Right atrium auricular region (tissue), 2 donors: ENCODE measurements at regions not wholly inside any gene's neighbourhood (a gene's known extent, or its start where the extent isn't known, plus 50 kb on each side); places are given as distances from the start of the nearest gene placed in this dataset.

Experiments
- DNase-seq: peaks from one replicate; pipeline ENCODE4 v3.0.0-alpha.2; 2019; ENCODE audit warnings: low spot score
- H3K27ac ChIP-seq, 2 donors: fragments of 200-600 bp; sonication (generic); 1 replicate in 1 of 2; 2 replicates in 1 of 2; pipeline ENCODE4 v1.5.1; 2016 to 2019
- H3K27me3 ChIP-seq, 2 donors: fragments of 200-600 bp; sonication (generic); one replicate each; pipeline versions ENCODE4 v1.5.1 to v1.6.0; 2017 to 2019
- H3K36me3 ChIP-seq: fragments of 200-600 bp; sonication (generic); one replicate; pipeline ENCODE4 v1.5.1; 2016
- H3K4me1 ChIP-seq, 2 donors: fragments of 200-600 bp; sonication (generic); one replicate each; pipeline versions ENCODE4 v1.5.1 to v1.6.0; 2017 to 2019
- H3K4me3 ChIP-seq, 2 donors: fragments of 200-600 bp; sonication (generic); 1 replicate in 1 of 2; 2 replicates in 1 of 2; pipeline ENCODE4 v1.5.1; 2017 to 2019; ENCODE audit warnings: mild to moderate bottlenecking in 1 of 2, moderate library complexity in 1 of 2
- H3K9me3 ChIP-seq, 2 donors: fragments of 200-600 bp; sonication (generic); one replicate each; pipeline ENCODE4 v1.5.1; 2019
- TF ChIP-seq, protein P1 (sequence below), 2 donors: fragments of 200-600 bp; sonication (generic); IDR thresholded peaks; one replicate each; pipeline ENCODE4 v1.5.1; 2019; ENCODE audit warnings: antibody characterized with exemption in 2 of 2

DNA sequence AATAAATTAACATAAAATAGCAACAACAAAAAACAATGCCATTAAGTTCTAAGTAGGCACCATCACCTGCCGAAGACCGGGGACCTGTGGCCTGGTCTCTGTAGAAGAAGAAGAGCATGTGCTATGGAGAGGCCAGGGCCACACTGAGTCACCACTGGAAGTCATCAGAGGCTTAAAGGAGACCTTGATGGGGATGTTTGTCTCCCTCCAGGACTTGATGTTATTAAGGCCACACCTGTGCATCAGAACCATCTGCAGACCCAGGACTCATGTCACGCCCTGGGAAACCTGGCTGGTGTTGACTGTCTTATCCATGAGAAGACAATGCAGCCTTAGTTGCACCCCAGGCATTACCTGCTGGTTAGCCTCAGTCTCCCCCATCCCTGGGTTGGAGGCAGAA lies 292.3 kb downstream of the AACS start:
- H3K27me3 ChIP-seq: no peaks in the 10 kb centered on the region
- H3K27ac ChIP-seq: no peak overlapping the region
- H3K9me3 ChIP-seq: peaks cover 0 to 2% of the 10 kb centered on the region in 2 donors
- no peak overlapping the region for H3K4me3 ChIP-seq
- no peaks in the 10 kb centered on the region for H3K36me3 ChIP-seq
- no peaks in the 10 kb centered on the region for H3K4me1 ChIP-seq
- peak; percentile 44 for DNase-seq
- TF ChIP-seq, protein P1, sequence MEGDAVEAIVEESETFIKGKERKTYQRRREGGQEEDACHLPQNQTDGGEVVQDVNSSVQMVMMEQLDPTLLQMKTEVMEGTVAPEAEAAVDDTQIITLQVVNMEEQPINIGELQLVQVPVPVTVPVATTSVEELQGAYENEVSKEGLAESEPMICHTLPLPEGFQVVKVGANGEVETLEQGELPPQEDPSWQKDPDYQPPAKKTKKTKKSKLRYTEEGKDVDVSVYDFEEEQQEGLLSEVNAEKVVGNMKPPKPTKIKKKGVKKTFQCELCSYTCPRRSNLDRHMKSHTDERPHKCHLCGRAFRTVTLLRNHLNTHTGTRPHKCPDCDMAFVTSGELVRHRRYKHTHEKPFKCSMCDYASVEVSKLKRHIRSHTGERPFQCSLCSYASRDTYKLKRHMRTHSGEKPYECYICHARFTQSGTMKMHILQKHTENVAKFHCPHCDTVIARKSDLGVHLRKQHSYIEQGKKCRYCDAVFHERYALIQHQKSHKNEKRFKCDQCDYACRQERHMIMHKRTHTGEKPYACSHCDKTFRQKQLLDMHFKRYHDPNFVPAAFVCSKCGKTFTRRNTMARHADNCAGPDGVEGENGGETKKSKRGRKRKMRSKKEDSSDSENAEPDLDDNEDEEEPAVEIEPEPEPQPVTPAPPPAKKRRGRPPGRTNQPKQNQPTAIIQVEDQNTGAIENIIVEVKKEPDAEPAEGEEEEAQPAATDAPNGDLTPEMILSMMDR (IDR thresholded peaks at IDR 0.05): no peak

DNA sequence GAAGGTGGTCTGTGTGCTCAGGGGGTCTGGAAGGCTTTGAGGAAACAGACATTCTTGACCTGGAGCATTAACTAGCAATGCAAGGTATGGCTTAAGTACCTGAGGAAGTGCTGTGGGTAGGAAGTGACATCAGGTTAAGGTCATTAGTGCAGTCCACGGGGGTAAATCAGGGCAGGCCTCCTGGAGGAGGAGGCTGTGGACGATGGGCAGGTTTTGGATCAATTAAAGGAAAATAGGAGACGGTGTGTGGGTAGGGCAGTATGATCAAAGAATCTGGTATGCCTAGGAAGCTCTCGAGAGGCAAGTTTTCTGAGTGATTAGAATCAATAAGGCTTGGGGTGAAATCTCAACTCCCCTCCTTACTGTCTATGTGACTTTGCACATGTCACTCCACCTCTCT lies 295.3 kb downstream of the AACS start:
- DNase-seq: no peak

DNA sequence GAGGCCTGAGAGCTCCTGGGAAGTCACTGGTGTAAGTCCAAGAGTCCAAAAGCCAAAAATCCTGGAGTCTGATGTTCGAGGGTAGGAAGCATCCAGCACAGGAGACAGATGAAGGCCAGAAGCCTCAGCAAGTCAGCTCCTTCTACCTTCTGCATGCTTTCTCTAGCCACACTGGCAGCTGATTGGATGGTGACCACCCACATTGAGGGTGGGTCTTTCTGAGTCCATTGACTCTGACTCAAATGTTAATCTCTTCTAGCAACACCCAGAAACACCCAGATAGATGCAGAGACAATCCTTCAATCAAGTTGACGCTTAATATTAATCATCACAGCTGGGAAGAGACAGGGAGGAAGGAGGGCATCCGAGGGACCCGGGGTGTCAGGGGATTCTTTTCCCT lies 305.8 kb downstream of the AACS start:
- Histone ChIP-seq H3K9me3 (no peaks in the 10 kb centered on the region), H3K27me3 (no peaks in the 10 kb centered on the region), H3K36me3 (no peaks in the 10 kb centered on the region), H3K27ac (no peak overlapping the region), H3K4me1 (no peaks in the 10 kb centered on the region), H3K4me3 (no peak overlapping the region)
- TF ChIP-seq, protein P1 (IDR thresholded peaks at IDR 0.05): no peak
- no peak for DNase-seq

More for the DNA sequence above, 295.3 kb downstream of the AACS start:
- Histone ChIP-seq H3K27ac (no peak overlapping the region), H3K9me3 (no peaks in the 10 kb centered on the region), H3K4me1 (no peaks in the 10 kb centered on the region), H3K36me3 (no peaks in the 10 kb centered on the region), H3K27me3 (no peaks in the 10 kb centered on the region), H3K4me3 (no peak overlapping the region)
- TF ChIP-seq, protein P1 (IDR thresholded peaks at IDR 0.05): no peak

DNA sequence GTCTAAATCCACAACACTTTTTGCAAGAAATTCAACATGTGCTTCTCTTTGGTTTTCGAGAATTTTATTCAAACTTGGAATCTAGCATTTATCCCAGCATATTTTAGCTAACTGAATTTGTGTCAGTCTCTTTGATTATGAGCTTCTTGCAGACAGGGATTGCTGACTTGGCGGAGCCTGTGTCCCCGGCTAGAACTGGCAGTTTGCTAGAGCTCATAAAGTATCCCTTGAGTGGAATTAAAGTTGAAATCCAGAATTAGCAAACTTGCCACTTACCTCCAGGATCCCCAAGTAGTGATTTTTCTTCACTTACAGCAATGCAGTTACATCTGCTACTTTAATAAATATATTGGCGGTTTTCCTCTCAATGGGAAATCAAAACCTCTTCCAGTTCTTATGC lies 306.9 kb downstream of the AACS start:
- Histone ChIP-seq H3K4me1 (no peaks in the 10 kb centered on the region), H3K27me3 (no peaks in the 10 kb centered on the region), H3K27ac (no peak overlapping the region), H3K36me3 (no peaks in the 10 kb centered on the region), H3K9me3 (no peaks in the 10 kb centered on the region), H3K4me3 (no peak overlapping the region)
- DNase-seq: no peak
- TF ChIP-seq, protein P1 (IDR thresholded peaks at IDR 0.05): no peak

DNA sequence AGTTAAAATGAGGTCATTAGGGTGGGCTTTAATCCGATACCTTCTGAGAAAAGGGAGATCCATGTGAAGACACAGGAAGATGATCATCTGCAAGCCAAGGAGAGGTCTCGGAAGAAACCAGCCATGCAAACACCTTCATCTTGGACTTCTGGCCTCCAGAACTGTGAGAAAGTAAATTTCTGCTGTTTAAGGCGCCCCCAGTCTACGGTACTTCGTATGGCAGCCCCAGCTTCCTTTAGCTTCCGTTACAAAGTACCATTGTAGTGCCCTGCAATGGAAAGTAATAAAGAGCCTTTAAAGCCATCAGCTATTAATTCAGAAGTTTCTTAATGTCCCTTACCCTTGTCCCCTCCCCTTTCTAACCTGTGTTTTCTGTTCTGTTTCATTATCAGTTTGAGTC lies 308.1 kb downstream of the AACS start:
- H3K4me3 ChIP-seq: no peak overlapping the region
- no peak overlapping the region for H3K27ac ChIP-seq
- no peaks in the 10 kb centered on the region for H3K4me1 ChIP-seq
- no peaks in the 10 kb centered on the region for H3K36me3 ChIP-seq
- DNase-seq: no peak
- H3K9me3 ChIP-seq: no peaks in the 10 kb centered on the region
- no peaks in the 10 kb centered on the region for H3K27me3 ChIP-seq
- TF ChIP-seq, protein P1 (IDR thresholded peaks at IDR 0.05): no peak

DNA sequence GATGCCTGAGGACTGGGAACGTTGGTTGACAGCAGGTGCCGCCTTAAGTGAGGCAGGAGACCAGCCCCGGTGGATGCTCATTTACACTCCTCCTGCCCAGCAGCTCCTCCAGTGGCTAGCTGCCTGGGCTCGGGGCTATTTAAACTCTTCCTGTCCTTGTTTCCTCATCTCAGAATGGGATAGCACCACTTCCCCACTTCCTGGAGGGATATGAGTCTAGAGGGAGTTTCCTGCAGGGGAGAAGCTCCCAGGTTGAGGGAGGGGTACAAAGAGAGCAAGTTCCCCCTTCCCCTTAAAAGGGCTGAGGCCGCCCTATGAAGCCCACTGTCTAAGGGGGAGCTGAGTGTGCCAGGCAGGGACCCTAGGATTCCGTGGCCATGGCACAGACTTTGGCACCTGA lies 311.2 kb downstream of the AACS start:
- Histone ChIP-seq H3K4me1 (no peaks in the 10 kb centered on the region), H3K27me3 (no peaks in the 10 kb centered on the region), H3K36me3 (no peaks in the 10 kb centered on the region), H3K9me3 (no peaks in the 10 kb centered on the region), H3K4me3 (no peak overlapping the region), H3K27ac (no peak overlapping the region)
- no peak for DNase-seq
- TF ChIP-seq, protein P1 (IDR thresholded peaks at IDR 0.05): no peak
